Caco-2 (cell line): ENCODE measurements at regions not wholly inside any gene's neighbourhood (a gene's known extent, or its start where the extent isn't known, plus 50 kb on each side); places are given as distances from the start of the nearest gene placed in this dataset.

Experiments
- BruUV-seq: library from RNA; stranded (reverse); fragments of 400-500 nt; replicated peaks from 2 replicates; lab custom pipeline; 2021; lab: Mats Ljungman, UMichigan
- CTCF ChIA-PET: fragments of 300-600 bp; sonication (Branson Sonifier 250); formaldehyde crosslinking; loops from one replicate; lab custom pipeline; 2022; ENCODE audit warnings: antibody characterized with exemption; lab: Charles Lee
- POLR2A ChIA-PET: fragments of 300-600 bp; sonication (Branson Sonifier 250); formaldehyde crosslinking; loops from one replicate; lab custom pipeline; 2022; ENCODE audit warnings: antibody characterized with exemption; lab: Charles Lee
- DNase-seq, 2 experiments: peaks; one replicate each; pipeline versions ENCODE4 v3.0.0 to v3.0.0-alpha.2; 2020 to 2022
- H3K27me3 ChIP-seq: replicated peaks from 2 replicates; pipeline ENCODE4 v1.6.0; 2011; ENCODE audit warnings: low read length; ENCODE audit not compliant: control insufficient read depth, insufficient read depth
- H3K36me3 ChIP-seq: 2 replicates; pipeline ENCODE4 v1.5.1; 2011; ENCODE audit warnings: low read length; ENCODE audit not compliant: control insufficient read depth, insufficient read depth
- H3K4me1 ChIP-seq: fragments of 250-450 bp; sonication (Bioruptor Pico); 2 replicates; pipeline ENCODE4 v1.5.1; 2020; ENCODE audit warnings: mild to moderate bottlenecking
- H3K4me3 ChIP-seq: 2 replicates; pipeline ENCODE4 v1.5.1; 2011; ENCODE audit warnings: low read depth, mild to moderate bottlenecking, control low read depth, low read length
- H3K9me3 ChIP-seq: fragments of 250-450 bp; sonication (Bioruptor Pico); 2 replicates; pipeline ENCODE4 v1.5.1; 2020; ENCODE audit warnings: mild to moderate bottlenecking, moderate library complexity
- H3K27ac Mint-ChIP-seq: one replicate; pipeline ENCODE4 v1.8.0; 2022; ENCODE audit warnings: mixed read lengths; ENCODE audit not compliant: unreplicated experiment
- H3K27me3 Mint-ChIP-seq: one replicate; pipeline ENCODE4 v1.8.0; 2022; ENCODE audit warnings: mixed read lengths; ENCODE audit not compliant: insufficient read depth, unreplicated experiment
- H3K36me3 Mint-ChIP-seq: one replicate; pipeline ENCODE4 v1.8.0; 2022; ENCODE audit warnings: mild to moderate bottlenecking, mixed read lengths; ENCODE audit not compliant: insufficient read depth, unreplicated experiment
- H3K4me1 Mint-ChIP-seq: one replicate; pipeline ENCODE4 v1.8.0; 2022; ENCODE audit warnings: low read depth, mixed read lengths; ENCODE audit not compliant: unreplicated experiment
- H3K4me3 Mint-ChIP-seq: one replicate; pipeline ENCODE4 v1.8.0; 2022; ENCODE audit warnings: mild to moderate bottlenecking, moderate library complexity, mixed read lengths; ENCODE audit not compliant: unreplicated experiment
- H3K9me3 Mint-ChIP-seq: one replicate; pipeline ENCODE4 v1.8.0; 2022; ENCODE audit warnings: mixed read lengths; ENCODE audit not compliant: unreplicated experiment
- CTCF ChIP-seq, 2 experiments: fragments of 200-600 bp in 1 of 2; IDR thresholded peaks; 1 replicate in 1 of 2; 2 replicates in 1 of 2; pipeline versions ENCODE4 v1.5.1 to v1.8.0; 2011 to 2022; ENCODE audit warnings: antibody characterized with exemption in 1 of 2, control low read depth in 1 of 2, inconsistent platforms in 1 of 2, low read depth in 1 of 2, low read length in 1 of 2, mild to moderate bottlenecking in 1 of 2, moderate library complexity in 1 of 2; ENCODE audit not compliant: insufficient read depth in 1 of 2, severe bottlenecking in 1 of 2, unreplicated experiment in 1 of 2
- intact Hi-C: fragments of 100-400 bp; cut with micrococcal nuclease; formaldehyde crosslinking; loops from one replicate; pipeline ENCODE4 v1.10.0; 2022; ENCODE audit not compliant: unreplicated experiment

DNA sequence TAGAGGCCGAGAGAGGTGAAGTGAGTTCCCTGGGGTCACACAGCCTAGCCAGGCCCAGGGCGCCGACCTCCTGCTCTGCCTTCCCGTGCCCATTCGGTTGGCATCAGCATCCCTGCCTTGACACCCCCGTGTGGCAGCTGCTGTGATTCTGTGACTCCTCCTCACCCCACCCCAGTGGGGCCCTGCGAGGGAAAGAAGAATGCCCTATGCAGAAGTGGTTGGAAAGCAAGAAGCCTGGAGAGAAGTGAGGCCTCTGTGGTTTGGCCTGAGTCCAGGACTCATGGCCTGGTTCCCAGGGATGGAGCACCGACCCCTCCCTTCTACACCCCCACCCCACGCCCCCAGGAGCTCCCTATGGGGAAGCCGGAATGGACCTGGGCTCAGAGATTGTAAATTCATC is 296.2 kb downstream of the SEC14L1 start:
- no TSS peak for BruUV-seq
- Histone ChIP-seq H3K4me3 (no peak overlapping the region), H3K9me3 (no peaks in the 10 kb centered on the region), H3K4me1 (0 out of 2 replicates have a peak, but pooled peaks cover 5% of the 10 kb centered on the region), H3K27me3 (no peaks in the 10 kb centered on the region), H3K36me3 (no peaks in the 10 kb centered on the region)
- Mint-ChIP-seq H3K4me1 (no peaks in the 10 kb centered on the region), H3K27me3 (no peaks in the 10 kb centered on the region), H3K36me3 (peaks cover 32% of the 10 kb centered on the region), H3K4me3 (no peak overlapping the region), H3K27ac (no peak overlapping the region), H3K9me3 (no peaks in the 10 kb centered on the region)
- DNase-seq: no peak
- no peak for TF ChIP-seq CTCF (IDR thresholded peaks at IDR 0.05; ENCODE audit: insufficient read depth in 1 of 2, low read depth in 1 of 2, low read length in 1 of 2, severe bottlenecking in 1 of 2, unreplicated experiment in 1 of 2)
- ChIA-PET POLR2A (no interaction called here), CTCF (no interaction called here)
- intact Hi-C loops: loop anchor here (5.0 kb wide), 1 partner anchor 35 kb away; no protein-coding TSS in a partner anchor

- Mint-ChIP-seq H3K36me3 (peaks cover 28% of the 10 kb centered on the region), H3K4me1 (no peaks in the 10 kb centered on the region), H3K4me3 (no peak overlapping the region), H3K9me3 (no peaks in the 10 kb centered on the region), H3K27me3 (no peaks in the 10 kb centered on the region), H3K27ac (no peak overlapping the region)
- no peak for DNase-seq
- H3K36me3 ChIP-seq: no peaks in the 10 kb centered on the region
- ChIA-PET CTCF (no interaction called here), POLR2A (no interaction called here)
- intact Hi-C loops: loop anchor here (5.0 kb wide), 1 partner anchor 35 kb away; no protein-coding TSS in a partner anchor
- H3K27me3 ChIP-seq: no peaks in the 10 kb centered on the region
- 0 out of 2 replicates have a peak, but pooled peaks cover 5% of the 10 kb centered on the region for H3K4me1 ChIP-seq
- no peak overlapping the region for H3K4me3 ChIP-seq
- H3K9me3 ChIP-seq: no peaks in the 10 kb centered on the region
- no peak for TF ChIP-seq CTCF (IDR thresholded peaks at IDR 0.05; ENCODE audit: insufficient read depth in 1 of 2, low read depth in 1 of 2, low read length in 1 of 2, severe bottlenecking in 1 of 2, unreplicated experiment in 1 of 2)
- BruUV-seq: no TSS peak
Observed at GRCh38 chr17:77437747-77438146, 297.0 kb downstream of the SEC14L1 start.

GRCh38 chr17:77438241-77439188 is 297.7 kb downstream of the SEC14L1 start:
- TF ChIP-seq CTCF (IDR thresholded peaks at IDR 0.05; ENCODE audit: insufficient read depth in 1 of 2, low read depth in 1 of 2, low read length in 1 of 2, severe bottlenecking in 1 of 2, unreplicated experiment in 1 of 2): no peak
- no peak for DNase-seq
- H3K9me3 ChIP-seq: no peaks in the 10 kb centered on the region
- POLR2A ChIA-PET: no interaction called here
- Mint-ChIP-seq H3K36me3 (peaks cover 32% of the 10 kb centered on the region), H3K27ac (no peak overlapping the region), H3K27me3 (no peaks in the 10 kb centered on the region), H3K4me3 (no peak overlapping the region), H3K9me3 (no peaks in the 10 kb centered on the region), H3K4me1 (no peaks in the 10 kb centered on the region)
- H3K27me3 ChIP-seq: no peaks in the 10 kb centered on the region
- 0 out of 2 replicates have a peak, but pooled peaks cover 5% of the 10 kb centered on the region for H3K4me1 ChIP-seq
- CTCF ChIA-PET: interaction anchor here (0.6 kb wide), 1 partner anchor 109 kb away, joined by 3 read pairs; no protein-coding TSS in a partner anchor
- no TSS peak for BruUV-seq
- intact Hi-C loops: loop anchor here (5.0 kb wide), 1 partner anchor 34 kb away; no protein-coding TSS in a partner anchor
- no peak overlapping the region for H3K4me3 ChIP-seq
- no peaks in the 10 kb centered on the region for H3K36me3 ChIP-seq
